Endothelial cell (in vitro differentiated cells): ENCODE measurements at regions not wholly inside any gene's neighbourhood (a gene's known extent, or its start where the extent isn't known, plus 50 kb on each side); places are given as distances from the start of the nearest gene placed in this dataset.

Experiments used
- DNase-seq: peaks from one replicate; pipeline ENCODE4 v3.0.0; 2021; ENCODE audit warnings: low spot score
- H3K27ac Mint-ChIP-seq: one replicate; pipeline ENCODE4 v1.8.0; 2021; ENCODE audit warnings: mixed read lengths, inconsistent platforms; ENCODE audit not compliant: unreplicated experiment
- H3K27me3 Mint-ChIP-seq: one replicate; pipeline ENCODE4 v1.8.0; 2021; ENCODE audit warnings: mild to moderate bottlenecking, moderate library complexity, mixed read lengths, inconsistent platforms; ENCODE audit not compliant: unreplicated experiment
- H3K36me3 Mint-ChIP-seq: one replicate; pipeline ENCODE4 v1.8.0; 2021; ENCODE audit warnings: mild to moderate bottlenecking, low read depth, mixed read lengths, inconsistent platforms; ENCODE audit not compliant: unreplicated experiment
- H3K4me1 Mint-ChIP-seq: one replicate; pipeline ENCODE4 v1.8.0; 2021; ENCODE audit warnings: mild to moderate bottlenecking, mixed read lengths, inconsistent platforms; ENCODE audit not compliant: unreplicated experiment
- H3K4me3 Mint-ChIP-seq: one replicate; pipeline ENCODE4 v1.8.0; 2021; ENCODE audit warnings: mild to moderate bottlenecking, mixed read lengths, inconsistent platforms; ENCODE audit not compliant: unreplicated experiment
- H3K9me3 Mint-ChIP-seq: one replicate; pipeline ENCODE4 v1.8.0; 2021; ENCODE audit warnings: mixed read lengths, inconsistent platforms; ENCODE audit not compliant: unreplicated experiment
- TF ChIP-seq, protein P1 (sequence below): fragments of 200-600 bp; sonication (generic); IDR thresholded peaks from one replicate; pipeline ENCODE4 v1.5.0; 2021; ENCODE audit warnings: antibody characterized with exemption; ENCODE audit not compliant: unreplicated experiment

- Mint-ChIP-seq H3K9me3 (no peaks in the 10 kb centered on the region), H3K4me1 (no peaks in the 10 kb centered on the region), H3K36me3 (no peaks in the 10 kb centered on the region), H3K27me3 (peaks cover 1% of the 10 kb centered on the region), H3K27ac (no peak overlapping the region), H3K4me3 (no peak overlapping the region)
- TF ChIP-seq, protein P1, sequence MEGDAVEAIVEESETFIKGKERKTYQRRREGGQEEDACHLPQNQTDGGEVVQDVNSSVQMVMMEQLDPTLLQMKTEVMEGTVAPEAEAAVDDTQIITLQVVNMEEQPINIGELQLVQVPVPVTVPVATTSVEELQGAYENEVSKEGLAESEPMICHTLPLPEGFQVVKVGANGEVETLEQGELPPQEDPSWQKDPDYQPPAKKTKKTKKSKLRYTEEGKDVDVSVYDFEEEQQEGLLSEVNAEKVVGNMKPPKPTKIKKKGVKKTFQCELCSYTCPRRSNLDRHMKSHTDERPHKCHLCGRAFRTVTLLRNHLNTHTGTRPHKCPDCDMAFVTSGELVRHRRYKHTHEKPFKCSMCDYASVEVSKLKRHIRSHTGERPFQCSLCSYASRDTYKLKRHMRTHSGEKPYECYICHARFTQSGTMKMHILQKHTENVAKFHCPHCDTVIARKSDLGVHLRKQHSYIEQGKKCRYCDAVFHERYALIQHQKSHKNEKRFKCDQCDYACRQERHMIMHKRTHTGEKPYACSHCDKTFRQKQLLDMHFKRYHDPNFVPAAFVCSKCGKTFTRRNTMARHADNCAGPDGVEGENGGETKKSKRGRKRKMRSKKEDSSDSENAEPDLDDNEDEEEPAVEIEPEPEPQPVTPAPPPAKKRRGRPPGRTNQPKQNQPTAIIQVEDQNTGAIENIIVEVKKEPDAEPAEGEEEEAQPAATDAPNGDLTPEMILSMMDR, result no peak
- no peak for DNase-seq
Observed at GRCh38 chr2:145832681-145833080, 1312.8 kb upstream of the ZEB2 start.

DNA sequence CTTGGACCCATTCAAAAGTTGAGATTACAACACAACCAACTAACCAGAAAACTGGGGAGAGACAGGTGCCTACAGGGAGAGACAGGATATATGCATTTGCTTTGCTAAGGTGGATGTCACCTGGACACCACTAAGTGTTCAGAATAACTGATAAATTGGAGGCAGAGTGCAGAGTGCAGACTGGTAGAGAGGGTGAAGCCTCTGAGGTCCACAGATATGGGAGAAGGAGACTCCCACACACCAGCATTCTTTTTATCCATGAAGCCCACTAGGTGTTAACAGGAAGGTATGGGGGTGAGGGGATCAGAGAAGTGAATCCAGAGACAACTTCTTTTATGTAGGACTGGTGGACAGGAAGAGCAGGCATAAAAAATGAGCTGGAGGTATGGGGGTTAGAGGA lies 1310.0 kb upstream of the ZEB2 start:
- TF ChIP-seq, protein P1, result no peak
- peaks cover 1% of the 10 kb centered on the region for H3K27me3 Mint-ChIP-seq
- H3K36me3 Mint-ChIP-seq, result no peaks in the 10 kb centered on the region
- no peaks in the 10 kb centered on the region for H3K9me3 Mint-ChIP-seq
- no peak overlapping the region for H3K4me3 Mint-ChIP-seq
- H3K27ac Mint-ChIP-seq, result no peak overlapping the region
- DNase-seq, result no peak
- H3K4me1 Mint-ChIP-seq, result no peaks in the 10 kb centered on the region

DNA sequence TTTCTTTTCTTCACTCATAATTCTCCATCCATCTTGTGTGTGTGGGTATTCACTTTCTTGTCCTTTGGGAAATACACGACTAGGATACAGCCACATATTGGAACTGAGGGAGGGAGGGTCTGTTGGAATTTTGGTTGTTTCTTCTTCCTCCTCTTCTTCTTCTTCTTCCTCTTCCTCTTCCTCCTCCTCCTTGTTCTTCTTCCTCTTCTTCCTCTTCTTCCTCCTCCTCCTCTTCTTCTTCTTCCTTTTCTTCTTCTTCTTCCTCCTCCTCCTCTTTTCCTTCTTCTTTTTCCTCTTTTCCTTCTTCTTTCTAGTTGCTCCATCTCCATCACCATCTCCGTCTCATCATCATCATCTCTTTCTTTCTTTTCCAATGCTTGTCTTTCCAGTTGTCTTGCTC lies 1307.3 kb upstream of the ZEB2 start:
- Mint-ChIP-seq H3K4me1 (peaks cover 3% of the 10 kb centered on the region), H3K9me3 (no peaks in the 10 kb centered on the region), H3K27me3 (no peaks in the 10 kb centered on the region), H3K27ac (no peak overlapping the region), H3K4me3 (no peak overlapping the region), H3K36me3 (no peaks in the 10 kb centered on the region)
- no peak for DNase-seq
- TF ChIP-seq, protein P1, result no peak

GRCh38 chr2:145824384-145824783 lies 1304.5 kb upstream of the ZEB2 start:
- peaks cover 3% of the 10 kb centered on the region for H3K4me1 Mint-ChIP-seq
- H3K27ac Mint-ChIP-seq, result no peak overlapping the region
- no peak for DNase-seq
- TF ChIP-seq, protein P1, result no peak
- no peaks in the 10 kb centered on the region for H3K36me3 Mint-ChIP-seq
- H3K9me3 Mint-ChIP-seq, result no peaks in the 10 kb centered on the region
- H3K27me3 Mint-ChIP-seq, result no peaks in the 10 kb centered on the region
- no peak overlapping the region for H3K4me3 Mint-ChIP-seq

GRCh38 chr2:145822892-145823534 lies 1303.1 kb upstream of the ZEB2 start:
- TF ChIP-seq, protein P1, result no peak
- Mint-ChIP-seq H3K36me3 (no peaks in the 10 kb centered on the region), H3K9me3 (no peaks in the 10 kb centered on the region), H3K4me3 (no peak overlapping the region), H3K4me1 (peaks cover 3% of the 10 kb centered on the region), H3K27ac (no peak overlapping the region), H3K27me3 (no peaks in the 10 kb centered on the region)
- no peak for DNase-seq
